NCI-H2107 treated with DMSO at 0.1 percent for 48 hours (cell line): ENCODE measurements at regions not wholly inside any gene's neighbourhood (a gene's known extent, or its start where the extent isn't known, plus 50 kb on each side); places are given as distances from the start of the nearest gene placed in this dataset.

Source experiments
- DNase-seq: peaks from one replicate; lab custom pipeline; 2025; ENCODE audit not compliant: unreplicated experiment; lab: John Stamatoyannopoulos, UW

GRCh38 chr12:16726879-16727278 is 120.9 kb upstream of the LMO3 start:
- no peak for DNase-seq

- DNase-seq = no peak
Measured at GRCh38 chr12:16719713-16720416, 113.9 kb upstream of the LMO3 start.

- DNase-seq = no peak
Measured at GRCh38 chr12:16716928-16717327, 111.0 kb upstream of the LMO3 start.

GRCh38 chr12:16692099-16692498 is 86.1 kb upstream of the LMO3 start:
- DNase-seq = no peak

- no peak for DNase-seq
Measured at GRCh38 chr12:16691624-16692023, 85.7 kb upstream of the LMO3 start.

- DNase-seq = no peak
Measured at GRCh38 chr12:16688200-16688599, 82.2 kb upstream of the LMO3 start.

- DNase-seq = no peak
Measured at GRCh38 chr12:16685107-16685506, 79.1 kb upstream of the LMO3 start.

- DNase-seq = no peak
Measured at GRCh38 chr12:16681196-16681595, 75.2 kb upstream of the LMO3 start.

GRCh38 chr12:16675438-16675837 is 69.5 kb upstream of the LMO3 start:
- no peak for DNase-seq

- DNase-seq = no peak
Measured at GRCh38 chr12:16674885-16675284, 68.9 kb upstream of the LMO3 start.

- no peak for DNase-seq
Measured at GRCh38 chr12:16670456-16671050, 64.6 kb upstream of the LMO3 start.

GRCh38 chr12:16669756-16670155 is 63.8 kb upstream of the LMO3 start:
- no peak for DNase-seq

GRCh38 chr12:16668198-16668597 is 62.2 kb upstream of the LMO3 start:
- DNase-seq = no peak

- no peak for DNase-seq
Measured at GRCh38 chr12:16658699-16659098, 52.7 kb upstream of the LMO3 start.
